GM18499 (cell line): ENCODE measurements at regions not wholly inside any gene's neighbourhood (a gene's known extent, or its start where the extent isn't known, plus 50 kb on each side); places are given as distances from the start of the nearest gene placed in this dataset.

Experiments
- ATAC-seq: cut with Tn5 transposase; IDR thresholded peaks from one replicate; pipeline ENCODE4 v1.9.1; 2021; ENCODE audit warnings: moderate number of reproducible peaks; ENCODE audit not compliant: insufficient read depth, unreplicated experiment

DNA sequence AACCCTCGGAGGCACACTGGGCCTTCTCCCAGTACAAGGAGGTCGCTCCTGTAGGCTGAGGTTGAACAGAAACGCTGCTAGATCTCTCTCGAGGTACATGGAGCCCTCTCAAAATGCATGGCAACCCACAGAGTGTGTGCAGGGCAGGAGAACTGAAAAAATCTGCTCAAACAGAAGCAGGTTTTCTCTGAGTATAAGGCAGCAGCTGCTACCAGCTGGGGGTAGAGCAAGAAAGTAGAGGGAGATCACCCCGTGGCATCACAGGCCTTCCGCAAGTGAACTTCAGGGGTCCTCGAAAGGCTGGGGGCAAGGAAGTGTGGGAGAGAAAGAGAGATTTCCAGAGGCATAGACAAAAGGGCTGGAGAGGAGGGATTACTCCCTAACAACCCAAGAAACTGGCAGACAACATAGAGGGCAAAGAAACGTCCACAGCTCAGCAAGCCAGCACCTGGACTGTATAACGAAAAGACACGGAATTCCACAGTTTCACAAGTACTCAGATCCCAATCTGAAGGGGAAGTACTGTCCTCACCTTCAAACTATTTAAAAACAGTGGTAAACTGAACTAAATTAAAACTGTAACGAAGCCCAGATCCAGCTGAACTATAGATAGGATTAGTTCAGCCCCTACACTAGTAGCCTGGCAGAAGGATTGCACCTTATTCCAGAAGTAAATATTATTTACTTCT is 299.2 kb downstream of the IPMK start:
- ATAC-seq, result no peak

DNA sequence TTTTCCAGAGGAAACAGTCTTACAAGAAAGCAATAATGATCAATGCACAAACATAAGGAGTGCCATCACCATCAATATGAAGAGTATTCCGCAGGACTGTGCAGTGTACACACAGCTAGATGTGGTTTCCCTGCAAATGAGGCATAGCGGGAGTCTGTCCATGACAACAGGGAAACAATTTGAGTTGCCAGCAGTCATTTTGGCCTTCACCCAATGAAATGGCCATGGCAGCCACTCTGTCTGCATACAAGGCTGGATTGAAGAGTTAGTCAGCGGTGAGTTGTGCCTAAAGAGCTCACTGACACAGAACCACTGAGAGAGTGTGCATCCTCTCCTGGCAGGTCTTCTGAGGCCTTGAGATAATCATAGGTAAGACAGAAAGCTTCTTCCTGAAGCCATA is 303.3 kb downstream of the IPMK start:
- ATAC-seq, result no peak

- no peak for ATAC-seq
Observed at GRCh38 chr10:57963546-57963945, 304.1 kb downstream of the IPMK start.

DNA sequence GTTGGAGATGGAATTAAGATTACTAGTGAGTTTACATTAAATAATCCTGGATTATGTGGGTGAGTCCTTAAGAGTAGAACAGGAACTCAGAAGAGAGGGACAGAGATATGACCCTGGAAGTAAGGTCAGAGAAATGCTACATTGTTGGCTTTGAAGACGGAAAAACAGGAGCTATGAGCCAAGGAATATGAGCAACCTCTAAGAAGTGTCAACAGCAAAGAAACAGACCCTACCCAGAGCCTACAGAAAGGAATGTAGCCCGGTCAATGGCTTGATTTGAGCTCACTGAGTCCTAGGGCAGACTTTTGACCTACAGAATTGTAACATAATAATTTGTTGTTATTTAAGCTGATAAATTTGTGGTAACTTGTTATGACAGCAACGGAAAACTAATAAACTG is 304.9 kb downstream of the IPMK start:
- no peak for ATAC-seq

- no peak for ATAC-seq
Observed at GRCh38 chr10:57961487-57961886, 306.2 kb downstream of the IPMK start.

DNA sequence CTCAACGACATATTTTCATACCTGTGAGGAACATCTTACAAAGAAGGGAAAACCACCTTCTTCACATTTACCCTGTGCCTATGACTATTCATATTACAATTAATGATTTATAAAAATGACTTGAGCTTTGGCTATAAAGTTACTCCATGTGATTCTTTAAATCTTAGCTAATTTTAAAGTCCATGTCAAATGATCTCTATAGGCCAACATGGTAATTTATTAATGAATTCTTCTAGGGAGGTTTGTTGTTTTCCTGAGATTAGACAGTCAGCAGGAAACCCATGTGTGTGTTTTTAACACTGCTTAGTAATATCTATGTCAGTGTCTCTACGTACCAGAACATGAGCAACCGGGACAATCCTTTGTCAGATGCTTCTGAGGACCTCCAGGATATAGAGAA is 307.3 kb downstream of the IPMK start:
- no peak for ATAC-seq

DNA sequence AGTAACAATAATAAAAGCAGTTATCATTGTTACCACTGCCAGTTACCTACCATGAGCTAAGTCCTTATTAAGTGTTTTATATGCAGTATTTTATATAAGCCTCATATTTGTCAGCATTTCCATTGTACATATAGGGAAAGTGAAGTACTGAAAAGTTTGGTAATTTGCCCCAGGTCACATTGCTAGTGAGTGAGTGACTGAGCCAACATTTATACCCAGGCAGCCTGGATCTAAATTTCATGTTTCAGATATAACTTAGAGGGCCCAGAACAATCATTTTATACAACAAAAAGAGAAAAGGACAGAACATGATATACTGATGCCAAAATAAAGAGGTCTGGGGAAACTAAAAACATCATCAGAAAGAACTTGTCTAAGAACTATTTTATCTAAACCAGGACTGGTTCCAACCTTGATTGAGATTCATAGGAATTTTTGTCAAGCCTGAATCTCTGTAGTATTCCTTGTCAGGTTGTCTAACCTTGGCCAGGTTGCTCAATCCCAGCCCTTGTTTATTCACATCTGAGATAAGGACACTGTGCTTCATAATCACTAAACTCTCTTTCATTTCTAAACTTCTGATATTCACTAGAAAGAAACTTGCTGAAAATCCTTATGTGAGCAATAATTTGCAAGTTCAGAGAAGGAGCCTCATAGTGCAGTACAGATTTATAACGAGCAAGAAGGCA is 308.2 kb downstream of the IPMK start:
- ATAC-seq, result no peak

DNA sequence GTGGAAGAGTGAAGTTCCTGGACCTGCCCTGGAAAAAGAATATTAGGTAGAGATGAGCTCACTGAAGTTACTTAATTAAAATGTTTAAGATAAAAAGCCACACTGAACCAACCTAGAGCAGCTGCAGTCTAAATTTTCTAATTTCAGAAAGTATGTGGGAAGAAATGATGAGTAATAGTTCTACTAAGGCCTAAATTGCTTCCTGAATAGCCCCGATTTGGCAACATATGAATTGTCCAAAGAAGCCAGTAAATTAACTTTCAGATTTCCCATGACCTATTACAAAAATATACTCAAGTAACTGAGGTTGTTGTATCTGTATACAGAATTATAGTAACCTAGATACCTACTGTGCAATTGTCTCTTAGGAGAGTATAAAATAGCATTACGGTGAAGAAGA is 312.6 kb downstream of the IPMK start:
- no peak for ATAC-seq

GRCh38 chr10:57952741-57953140 is 315.0 kb downstream of the IPMK start:
- no peak for ATAC-seq

DNA sequence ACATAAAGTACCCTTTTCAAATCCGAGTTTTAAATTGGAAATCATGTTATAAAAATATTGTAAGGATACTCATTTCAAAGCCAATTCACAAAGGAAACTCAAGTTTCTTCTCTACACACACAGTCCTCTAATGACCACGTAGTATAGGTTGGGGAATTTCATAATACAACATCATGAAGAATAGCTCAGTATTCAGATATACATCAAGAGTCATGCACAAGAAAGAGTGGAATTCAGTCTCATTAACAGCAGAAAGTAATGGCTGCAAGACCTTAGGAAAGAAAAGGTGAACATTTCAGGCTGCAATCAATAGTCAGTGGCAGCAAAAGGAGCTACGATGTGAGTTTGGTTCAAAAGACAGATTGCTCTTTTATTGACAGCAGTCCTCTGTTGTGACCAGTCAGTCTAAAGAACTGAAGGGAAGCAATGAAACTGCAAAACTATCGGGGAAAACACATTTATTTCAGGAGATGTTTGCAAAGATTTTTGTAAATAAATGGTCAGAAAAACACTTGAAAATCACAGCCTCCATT is 317.2 kb downstream of the IPMK start:
- ATAC-seq, result no peak

DNA sequence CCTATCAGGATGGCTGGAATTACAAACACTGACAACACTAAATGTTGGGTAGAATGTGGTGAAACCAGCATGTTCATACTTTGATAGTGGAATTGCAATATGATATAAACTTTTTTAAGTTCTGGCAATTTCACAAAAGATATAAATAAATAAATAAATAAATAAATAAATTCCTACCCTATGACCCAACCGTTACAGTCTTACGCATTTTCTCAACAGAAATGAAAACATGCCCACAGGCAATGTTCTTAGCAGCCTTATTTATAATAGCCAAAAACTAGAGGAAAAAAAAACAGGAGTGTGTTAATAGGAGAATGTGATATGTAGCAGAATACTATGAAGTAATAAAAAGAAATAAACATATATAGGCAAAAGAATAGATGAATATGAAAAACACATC is 318.9 kb downstream of the IPMK start:
- ATAC-seq, result no peak

GRCh38 chr10:57946833-57947232 is 320.9 kb downstream of the IPMK start:
- no peak for ATAC-seq

DNA sequence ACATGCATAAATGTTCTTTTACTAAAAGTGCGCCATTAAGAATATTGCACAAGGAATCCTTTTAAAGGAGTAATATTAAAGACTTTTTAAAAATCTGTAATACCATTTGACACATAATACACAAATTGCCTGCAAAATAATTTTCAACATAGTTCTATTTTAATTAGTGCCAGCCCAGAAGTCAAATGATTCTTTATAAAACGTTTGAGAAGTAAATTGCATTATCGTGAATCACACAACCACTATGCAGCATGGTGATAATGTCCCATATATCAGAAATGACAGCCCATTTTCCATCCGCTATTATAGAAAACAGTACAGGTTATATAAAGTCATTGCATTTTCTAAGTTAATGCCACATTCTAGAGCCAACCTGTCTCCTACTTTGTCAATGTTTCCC is 324.0 kb downstream of the IPMK start:
- ATAC-seq, result no peak

- no peak for ATAC-seq
Observed at GRCh38 chr10:57925045-57925444, 342.6 kb downstream of the IPMK start.

DNA sequence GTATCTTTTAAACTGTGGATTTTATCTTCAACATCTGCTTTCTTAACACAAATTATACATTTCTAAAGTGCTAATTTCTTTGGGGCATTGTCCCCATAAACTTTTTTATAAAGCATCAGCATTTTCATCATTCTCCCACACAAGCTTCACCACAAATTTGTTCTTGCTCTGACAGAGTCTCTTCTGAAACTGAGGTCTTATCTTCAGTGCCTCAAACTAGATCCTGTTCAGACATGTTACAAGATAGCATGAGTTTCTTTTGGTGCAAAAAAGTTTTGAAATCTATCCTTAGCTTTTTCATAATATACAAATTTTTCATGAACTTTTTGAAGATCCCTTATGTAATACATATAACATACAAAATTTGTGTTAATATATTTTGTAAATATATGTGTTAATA is 346.6 kb downstream of the IPMK start:
- ATAC-seq, result no peak

DNA sequence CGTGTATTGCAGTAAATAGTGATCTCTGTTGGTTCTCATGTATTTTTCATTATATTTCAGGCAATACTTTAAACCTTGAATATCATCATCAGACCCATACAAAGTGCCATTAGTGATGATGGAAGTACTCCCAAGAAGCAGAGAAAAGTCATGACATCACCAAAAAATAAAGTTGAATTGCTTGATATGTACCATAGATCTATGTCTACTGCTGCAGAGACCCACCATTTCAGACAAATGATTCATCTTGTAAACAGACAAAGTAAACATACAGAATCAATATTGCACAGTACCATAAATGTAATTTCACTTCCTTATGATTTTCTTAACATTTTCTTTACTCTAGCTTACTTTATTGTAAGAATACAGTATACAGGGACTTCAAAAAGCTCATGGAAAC is 347.8 kb downstream of the IPMK start:
- no peak for ATAC-seq

DNA sequence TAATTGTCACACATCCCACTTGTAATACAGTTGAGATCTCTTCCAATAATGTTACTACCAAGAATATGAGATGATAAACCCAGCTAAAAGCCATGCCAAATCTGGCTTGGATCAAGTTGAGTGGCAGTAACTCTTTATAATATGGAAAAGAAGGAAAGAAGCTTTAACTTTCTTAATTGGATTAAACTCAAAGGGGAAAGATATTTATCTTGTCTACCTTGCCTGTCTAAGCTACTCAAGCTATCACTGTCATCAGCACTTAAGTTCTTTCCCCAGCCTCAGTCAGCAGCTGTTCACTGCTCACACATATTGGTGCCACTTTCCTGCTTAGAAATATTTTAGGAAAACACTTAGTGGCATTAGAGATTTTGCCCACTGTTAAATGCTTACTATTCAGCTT is 350.7 kb downstream of the IPMK start:
- ATAC-seq, result no peak

DNA sequence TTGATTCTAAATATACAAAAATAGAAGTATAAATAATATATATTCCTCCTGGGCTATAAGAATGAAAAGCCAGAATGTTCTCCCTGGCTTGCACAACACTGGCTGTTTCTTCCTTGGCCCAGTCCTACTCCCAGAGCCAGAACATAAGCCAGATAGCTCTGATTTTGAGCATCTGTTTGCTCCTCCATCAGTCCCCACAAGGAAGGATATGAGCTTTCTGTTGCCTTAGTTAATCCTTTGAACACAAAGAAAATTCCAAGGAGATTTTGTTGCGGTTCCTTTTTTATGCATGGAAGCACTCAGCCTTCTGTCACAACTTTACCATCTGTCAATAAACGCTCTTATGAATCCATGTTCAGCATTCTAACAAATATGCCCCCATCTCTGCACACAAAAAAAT is 361.8 kb downstream of the IPMK start:
- no peak for ATAC-seq

GRCh38 chr10:57905010-57905409 is 362.7 kb downstream of the IPMK start:
- ATAC-seq, result no peak

GRCh38 chr10:57898231-57898630 is 369.5 kb downstream of the IPMK start:
- no peak for ATAC-seq

DNA sequence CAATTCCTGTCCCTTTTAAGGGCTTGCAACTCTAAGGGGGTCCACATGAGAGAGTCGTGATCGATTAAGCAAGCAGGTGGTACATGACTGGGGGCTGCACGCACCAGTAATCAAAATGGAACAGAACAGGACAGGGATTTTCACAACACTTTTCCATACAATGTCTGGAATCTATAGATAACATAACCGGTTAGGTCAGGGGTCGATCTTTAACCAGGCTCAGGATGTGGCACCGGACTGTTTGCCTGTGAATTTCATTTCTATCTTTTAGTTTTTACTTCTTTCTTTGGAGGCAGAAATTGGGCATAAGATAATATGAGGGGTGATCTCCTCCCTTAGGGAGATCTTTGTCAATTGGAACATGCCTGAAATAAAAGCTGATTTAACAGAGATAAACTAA is 370.1 kb downstream of the IPMK start:
- ATAC-seq, result no peak

DNA sequence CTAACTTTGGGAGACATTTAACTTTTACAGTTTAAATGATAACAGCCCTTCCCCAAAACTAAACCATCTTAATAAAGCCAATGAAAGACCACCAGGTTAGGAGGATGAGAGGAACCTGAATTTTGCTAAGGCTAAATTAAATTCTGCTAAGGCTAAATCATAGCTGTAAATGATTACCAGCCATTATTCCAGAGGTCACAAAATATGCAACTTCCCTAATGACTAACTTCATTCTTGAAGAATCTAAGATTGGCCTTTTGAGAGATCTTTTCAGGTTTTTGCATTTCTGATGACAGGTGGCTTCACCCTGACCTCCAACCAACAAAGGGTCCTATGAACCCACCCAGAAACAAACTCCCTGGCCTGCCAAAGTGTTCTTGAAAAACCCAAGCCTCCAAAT is 373.3 kb downstream of the IPMK start:
- ATAC-seq, result no peak
